Left hindlimb (tissue), 1 donor: ENCODE measurements at regions not wholly inside any gene's neighbourhood (a gene's known extent, or its start where the extent isn't known, plus 50 kb on each side); places are given as distances from the start of the nearest gene placed in this dataset.
A peak's percentile ranks its signal among the peaks of the same experiment; 100 is the strongest.

Source experiments
- DNase-seq: peaks from one replicate; pipeline ENCODE4 v3.0.0-alpha.2; 2018

DNA sequence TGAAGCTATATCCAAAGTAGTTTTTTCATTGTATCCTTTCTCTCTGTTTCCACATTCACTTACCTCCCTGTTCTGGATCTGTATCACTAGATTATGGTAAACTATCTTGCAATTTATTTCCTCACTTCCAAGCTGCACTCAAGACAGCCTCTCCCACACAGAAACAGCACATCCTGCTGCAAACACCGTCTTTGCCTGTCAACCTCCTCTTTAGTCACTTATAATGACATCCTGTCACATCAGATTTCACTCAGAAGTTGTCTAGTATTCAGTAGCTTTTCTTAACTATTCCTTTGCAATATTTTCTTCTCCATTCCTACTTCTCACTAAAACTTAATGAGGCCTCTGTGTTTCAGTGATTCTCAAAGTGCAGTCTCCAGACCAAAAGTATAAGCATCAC lies 490.8 kb downstream of the IGSF11 start:
- DNase-seq: no peak

DNA sequence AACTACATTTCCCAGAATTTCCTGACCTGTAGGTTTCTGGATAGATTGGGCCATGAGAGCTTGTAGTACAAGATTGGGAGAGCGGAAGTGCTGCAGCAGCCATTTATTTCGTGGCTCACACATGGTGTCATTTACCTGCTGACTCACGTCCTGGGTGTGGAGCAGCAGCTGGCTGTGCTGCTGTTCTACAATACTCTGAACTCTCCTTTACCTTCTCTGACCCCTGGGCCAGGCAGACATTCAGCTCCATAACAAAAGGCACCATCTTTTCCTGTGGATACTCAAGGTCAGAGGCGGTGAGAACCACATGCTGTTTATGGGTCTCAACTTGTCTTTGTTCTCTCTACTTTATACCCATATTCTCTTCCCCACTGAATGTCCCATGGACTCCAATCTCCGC lies 490.2 kb downstream of the IGSF11 start:
- no peak for DNase-seq

DNA sequence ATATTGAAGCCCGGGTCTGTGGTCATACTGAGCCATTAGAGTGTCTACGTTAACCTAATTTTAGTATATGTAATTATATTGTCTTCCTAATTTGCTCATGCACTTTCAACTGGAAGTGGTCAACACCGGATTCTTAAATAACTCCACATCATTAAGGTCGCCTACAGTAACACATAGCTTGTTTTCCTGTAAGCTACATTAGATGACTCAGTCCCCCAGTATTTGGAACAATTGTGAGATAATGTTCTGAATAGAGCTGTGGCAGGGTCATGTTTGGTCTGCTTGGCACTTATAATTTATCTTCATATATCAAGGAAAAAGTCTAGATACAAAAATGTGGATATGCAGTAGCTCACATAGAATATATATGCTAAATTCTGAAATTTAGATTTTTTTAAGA lies 486.2 kb downstream of the IGSF11 start:
- DNase-seq: no peak

DNA sequence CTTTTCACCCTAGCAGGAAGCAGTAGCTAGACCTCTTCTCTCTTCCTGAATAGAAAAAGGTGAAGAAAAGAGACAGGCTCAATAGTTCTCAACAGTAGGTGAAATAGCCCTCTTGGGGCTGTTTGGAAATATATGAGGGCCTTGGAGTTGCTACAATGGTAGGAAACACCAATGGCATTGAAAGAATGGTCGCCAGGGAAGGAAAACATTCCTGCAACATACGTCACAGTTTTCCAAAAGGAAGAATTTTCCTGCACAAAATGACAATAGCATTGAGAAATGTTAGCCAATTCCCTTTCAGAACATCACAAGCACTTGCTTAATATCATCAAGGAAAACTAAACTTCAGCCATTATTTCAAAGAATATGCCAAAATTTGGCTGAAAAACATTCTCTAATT lies 484.5 kb downstream of the IGSF11 start:
- no peak for DNase-seq

DNA sequence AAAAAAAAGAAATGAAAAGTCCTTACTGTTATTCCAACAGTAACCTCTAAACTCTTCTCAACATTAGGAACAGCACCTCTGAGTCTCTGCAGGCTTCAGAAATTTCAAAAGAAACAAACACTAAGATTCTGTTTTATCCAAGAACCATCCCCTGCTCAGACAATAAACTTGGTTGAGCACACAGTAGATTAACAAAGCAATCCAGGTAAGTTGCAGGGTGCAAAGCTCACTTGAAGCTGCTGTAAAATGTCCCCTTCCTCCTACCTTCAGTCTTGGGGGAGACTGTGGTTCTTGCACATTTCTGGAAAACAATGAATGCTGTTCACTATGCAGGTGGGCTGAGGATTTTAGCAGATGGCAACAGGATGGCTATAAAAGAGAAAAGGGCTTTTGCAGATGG lies 484.1 kb downstream of the IGSF11 start:
- DNase-seq: no peak

DNA sequence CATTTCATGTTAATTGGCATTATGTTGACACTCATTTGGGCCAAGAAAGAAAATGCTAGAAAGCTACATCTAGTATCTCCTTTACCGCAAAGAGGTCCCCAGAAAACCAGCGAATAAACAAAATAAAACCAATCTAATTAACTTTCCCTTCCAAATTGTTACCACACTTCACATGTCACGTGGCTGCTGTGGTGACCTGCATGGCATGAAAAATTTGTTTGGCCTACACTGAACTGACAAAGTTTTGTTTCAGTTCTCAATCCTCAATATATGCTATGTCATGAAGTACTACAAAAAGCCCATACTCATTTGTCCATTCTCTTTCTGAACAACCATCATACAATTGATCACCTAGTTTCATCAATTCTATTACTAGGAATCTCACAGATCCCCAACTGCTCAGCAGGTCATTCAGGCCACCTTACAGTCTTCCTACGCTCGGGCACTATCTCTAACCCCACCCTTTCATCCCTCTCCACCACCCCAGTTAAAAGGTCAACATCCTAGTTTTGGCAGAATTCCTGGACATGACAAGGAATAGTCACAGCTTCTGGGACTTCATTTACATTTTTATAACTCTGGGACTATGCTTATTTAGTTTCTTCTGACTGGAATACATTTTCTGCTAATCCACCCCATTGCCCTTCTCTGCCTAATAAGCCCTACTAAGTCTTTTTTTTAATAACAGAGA lies 480.4 kb downstream of the IGSF11 start:
- no peak for DNase-seq

DNA sequence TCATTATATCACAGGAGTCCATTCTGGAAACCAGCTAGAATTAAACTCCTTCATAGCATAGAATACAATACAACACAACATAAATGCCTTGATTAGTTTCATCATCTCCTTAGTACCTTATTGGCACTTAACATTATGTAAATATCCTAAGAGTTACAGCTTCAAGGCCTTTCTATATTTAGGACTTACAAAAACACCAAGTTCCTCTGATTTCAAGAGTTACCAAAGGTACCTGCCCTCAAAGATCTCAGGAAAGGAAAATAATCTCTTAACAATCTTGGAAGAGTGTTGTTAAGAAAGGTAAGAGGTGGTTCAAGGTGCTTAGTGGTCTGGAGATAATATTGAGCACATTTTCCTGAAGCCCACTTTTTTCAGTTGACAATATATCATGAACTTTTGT lies 477.7 kb downstream of the IGSF11 start:
- no peak for DNase-seq

DNA sequence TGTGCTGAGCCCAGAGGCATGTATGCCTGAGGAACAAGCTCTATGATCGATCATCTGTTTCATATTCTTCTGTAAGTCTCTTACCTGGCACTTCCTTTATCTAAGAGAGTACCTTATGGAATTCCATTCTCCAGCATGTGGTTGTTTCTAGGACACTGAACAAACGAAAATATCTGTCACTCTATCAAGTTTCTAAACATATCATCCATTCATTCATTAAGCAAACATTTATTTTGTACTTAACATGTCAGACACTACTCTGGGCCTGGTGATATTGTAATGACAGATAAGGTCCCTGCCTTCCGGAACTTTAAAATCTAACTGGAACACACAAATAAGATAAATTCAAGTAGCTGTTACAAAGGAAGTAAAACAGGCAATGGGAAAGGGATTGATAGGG lies 477.1 kb downstream of the IGSF11 start:
- no peak for DNase-seq

DNA sequence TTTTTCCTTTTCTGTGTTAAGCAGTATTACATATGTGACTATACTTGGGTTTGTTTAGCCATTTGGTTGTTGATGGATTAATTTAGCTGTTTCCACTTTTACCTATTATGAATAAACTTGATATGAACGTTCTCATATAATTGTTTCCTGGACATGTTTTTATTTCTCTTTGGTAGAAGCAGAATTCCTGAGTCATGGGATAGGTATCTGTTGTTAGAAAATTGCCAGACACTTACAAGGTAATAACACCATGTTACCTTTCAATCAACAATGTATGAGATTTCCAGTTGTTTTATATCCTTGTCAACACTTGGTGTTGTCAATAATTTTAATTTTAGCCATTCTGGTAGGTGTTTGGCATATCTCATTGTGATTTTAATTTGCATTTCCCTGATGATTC lies 475.4 kb downstream of the IGSF11 start:
- DNase-seq: no peak

DNA sequence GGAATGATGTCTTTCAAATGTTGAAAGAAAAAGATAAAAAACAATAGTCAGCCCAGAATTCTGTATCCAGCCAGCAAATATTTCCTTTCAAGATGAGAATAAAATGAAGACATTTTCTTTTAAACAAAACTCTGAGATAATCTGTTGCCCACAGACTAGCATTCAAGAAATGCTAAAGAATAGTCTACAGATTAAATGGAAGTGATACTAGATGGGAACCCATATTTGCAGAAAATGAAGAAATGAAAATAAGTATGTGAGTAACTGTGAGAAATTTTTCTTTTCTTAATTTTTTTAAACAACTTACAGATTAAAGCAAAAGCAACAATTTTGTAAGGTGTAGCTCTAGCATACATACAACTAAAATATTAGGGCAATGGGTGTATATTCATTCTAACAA lies 469.8 kb downstream of the IGSF11 start:
- DNase-seq: no peak

DNA sequence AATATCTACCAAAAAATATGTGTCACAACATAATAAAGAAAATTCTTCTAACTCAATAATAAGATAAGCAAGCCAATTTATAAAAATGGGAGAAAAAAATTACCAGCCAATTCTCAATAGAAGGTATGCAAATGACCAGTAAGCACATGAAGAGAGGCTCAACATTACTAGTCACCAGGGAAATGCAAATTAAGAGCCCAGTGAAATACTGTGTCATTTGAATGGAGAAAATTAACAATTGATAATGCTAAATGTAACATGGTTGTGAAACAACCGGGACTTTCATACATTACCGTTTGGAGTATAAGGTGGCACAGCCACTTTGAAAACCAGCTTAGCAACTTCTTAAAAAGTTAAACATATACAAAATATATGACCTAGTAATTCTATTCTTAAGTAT lies 460.7 kb downstream of the IGSF11 start:
- DNase-seq: no peak

DNA sequence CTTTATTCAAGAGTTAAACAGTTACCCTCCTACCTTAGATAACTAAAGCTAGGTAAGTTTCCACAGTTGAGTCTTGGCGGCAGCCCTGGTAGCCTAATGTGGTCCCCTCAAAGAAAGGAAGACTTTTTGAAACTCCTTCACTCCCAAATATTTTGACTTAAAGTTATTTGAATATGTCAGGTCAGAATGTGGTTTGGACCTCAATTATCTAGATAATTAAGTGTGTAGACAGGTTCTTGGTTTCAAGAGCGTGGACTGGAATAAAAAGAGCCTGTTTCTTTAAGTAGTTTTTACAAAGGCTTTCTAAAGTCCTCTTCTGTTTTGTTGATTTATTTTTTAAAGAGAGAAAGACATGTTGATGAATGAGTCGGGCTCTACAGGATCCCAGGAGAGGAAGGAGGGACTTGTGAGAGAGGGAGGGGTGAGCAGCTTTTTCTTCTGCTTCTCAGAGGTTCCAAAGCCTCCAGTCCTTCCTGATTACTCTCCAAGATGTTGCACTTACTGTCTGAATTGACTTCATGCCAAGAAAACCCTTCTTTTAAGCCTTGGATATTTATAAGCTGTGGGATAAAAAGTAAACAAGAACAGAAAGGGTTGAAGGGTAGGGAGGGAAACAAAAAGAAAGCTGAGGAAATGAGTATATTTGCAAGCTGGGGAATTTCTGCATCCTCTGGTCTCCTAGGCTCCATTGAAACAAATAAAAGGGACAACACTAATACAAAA lies 457.4 kb downstream of the IGSF11 start:
- no peak for DNase-seq

DNA sequence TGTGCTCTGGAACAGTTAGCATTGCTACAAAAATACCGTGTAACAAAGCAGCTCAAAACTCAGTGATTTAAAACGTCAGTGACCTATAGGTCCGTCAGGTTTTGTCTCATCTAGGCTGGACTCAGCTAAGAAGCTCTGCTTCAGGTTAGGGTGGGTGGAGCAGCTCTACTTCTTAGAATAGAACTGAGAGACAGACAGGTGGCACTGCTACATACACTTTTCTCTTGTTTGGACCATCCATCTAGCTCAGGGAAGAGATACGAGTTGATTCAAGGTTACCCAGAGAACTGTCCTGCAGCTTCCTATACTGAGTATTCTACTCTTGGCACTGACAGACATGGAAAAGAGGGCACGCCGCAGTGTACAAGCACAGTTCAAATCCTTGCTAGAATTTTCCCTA lies 456.1 kb downstream of the IGSF11 start:
- no peak for DNase-seq

DNA sequence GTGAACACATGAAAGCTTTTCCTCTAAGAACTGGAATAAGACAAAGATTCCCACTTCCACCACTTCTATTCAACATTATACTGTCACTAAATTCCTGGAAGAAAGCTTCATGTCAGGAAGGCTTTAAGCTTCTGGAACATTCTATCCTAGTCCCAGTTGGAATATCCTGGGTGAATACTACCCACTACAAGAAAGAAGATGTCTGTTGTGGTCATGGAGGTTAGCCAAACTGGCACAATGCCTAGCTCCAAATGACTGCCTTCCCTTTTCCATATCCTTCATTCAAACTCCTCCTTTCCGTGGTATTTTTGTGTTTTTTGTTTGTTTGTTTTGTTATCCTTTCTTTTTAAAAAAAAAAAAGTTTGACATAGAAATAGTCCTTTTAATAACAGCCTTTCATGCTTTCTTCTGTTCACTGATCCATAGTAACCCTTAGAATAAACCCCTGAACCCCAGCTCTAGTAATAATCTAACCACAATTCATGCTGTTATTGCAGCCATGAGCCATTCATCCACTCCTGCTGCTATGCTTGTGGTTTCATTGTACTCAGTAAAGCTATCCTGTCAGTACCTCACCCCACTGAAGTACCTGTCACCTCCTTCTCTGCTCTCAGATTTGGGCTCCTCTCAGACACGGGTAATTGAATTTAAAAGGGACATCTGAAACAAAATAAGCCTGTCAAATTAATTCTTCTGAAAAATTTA lies 447.5 kb downstream of the IGSF11 start:
- no peak for DNase-seq

DNA sequence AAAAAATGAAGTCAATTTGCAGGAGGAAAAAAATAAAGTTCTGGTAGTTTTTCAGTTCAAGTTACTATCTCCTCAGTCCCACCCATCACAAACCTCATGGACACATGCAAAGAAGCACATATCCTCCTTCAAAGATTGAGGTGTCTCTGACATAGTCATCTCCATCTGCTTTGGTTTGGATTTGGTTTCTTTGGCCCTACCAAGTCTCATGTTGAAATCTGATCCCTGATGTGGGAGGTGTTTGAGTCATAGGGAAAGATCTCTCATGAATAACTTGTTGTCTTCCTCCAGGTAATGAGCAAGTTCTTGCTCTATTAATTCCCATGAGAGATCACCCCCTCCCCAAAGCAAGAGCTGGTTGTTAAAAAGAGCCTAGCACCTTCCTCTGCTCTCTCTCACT lies 446.8 kb downstream of the IGSF11 start:
- no peak for DNase-seq

DNA sequence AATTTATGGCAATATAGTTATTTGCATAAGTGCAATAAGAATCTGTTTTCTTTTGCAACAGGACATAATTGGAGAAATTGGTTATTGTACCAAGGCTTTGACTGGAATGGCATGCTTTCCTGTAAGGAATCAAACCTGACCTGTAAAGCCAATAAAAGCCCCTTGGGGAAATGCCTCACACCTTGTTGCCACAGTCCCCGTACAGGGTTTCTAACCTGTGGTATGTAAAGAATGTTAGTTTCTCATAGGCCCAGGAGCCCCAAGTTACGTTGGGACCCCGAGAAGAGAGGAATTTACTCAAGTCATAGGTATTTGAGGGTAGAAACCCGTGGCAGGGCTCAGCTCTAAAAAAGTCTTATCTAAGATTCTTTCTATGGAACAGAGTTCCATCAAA lies 441.4 kb downstream of the IGSF11 start:
- DNase-seq: no peak

DNA sequence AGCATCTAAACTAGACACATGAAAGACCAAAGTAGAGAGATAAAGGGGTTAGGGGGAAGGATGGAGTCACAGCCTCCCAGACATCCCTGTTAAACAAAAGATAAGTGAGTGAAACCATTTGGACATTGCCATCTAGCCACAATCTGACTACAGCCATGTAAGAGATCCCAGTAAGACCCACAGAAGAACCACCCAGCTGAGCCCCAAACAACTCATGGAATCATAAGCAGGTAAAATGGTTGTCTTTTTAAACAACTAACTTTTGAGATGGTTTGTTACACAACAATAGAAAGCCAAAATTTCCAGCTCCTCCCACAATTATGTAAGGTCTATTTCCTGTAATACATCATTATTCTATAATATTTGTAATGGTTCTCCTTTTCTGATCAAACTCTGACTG lies 437.5 kb downstream of the IGSF11 start:
- no peak for DNase-seq

DNA sequence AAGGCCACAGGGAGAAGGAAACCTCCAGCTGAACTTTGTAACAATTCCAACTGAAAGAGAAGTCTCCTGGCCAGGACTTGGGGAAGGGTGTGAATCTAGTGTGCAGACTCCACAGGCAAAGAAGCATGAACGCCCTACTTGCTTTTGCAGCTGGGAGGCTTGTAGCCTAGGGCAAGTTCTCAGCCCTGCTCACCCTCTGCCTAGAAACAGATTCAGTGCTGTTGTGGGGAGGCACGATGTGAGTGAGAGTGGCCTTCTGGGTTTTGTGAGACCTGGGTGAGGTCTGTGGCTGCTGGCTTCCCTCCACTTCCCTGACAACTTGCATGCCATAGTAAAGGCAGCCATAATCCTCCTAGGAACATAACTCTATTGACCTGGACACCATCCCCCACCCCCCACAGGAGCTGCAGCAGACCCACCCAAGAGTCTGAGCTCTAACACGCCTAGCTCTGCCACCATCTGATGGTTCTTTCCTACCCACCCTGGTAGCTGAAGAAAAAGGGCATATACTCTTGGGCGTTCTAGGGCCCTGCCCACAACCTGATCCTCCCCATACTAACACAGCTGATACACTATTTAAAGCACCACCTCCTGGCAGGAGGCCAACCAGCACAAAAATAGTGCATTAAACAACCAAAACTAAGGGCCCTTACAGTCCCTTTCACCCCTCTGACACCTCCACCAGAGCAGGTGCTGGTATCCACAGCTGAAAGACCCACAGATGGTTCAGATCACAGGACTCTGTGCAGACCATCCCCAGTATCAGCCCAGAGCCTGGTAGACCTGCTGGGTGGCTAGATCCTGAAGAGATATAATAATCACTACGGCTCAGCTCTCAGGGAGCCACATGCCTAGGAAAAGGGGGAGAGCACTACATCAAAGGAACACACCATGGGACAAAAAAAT lies 426.5 kb downstream of the IGSF11 start:
- no peak for DNase-seq

DNA sequence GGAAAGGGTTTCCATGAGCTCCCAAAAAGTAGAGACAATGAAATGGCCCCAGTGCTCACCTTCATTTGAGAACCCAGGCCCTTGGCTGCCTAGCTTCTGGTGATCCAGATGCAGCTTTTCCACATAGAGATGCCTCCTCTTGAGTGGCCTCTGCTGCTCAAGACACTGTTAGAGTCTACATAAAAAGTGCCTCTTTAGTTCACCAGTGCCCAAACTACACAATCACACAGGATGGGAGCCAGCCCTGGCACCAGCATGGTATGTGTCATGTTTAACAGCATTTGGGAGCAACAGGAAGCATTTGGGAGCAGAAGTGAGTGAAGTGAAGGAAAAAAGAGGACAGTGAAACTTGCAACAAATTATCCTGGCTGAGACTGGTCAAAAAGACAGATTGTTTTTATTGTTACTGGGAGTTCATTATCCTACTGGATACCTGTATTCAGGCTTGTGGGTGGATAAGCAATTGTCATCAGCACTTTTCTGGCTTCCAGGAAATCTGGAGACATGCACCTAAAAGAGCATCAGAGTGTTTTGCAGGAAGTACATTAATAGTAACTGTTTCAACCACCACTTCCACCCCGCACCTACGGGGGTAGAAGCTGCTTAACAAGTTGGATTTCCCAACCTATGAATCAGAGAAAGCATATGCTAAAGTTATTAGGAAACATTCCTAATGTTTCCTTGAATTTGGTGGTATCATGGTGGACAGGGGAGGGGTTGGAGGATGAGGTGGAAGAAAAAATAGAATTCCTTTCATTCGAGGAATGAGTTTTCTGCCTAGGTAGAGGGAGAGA lies 416.2 kb downstream of the IGSF11 start:
- no peak for DNase-seq

DNA sequence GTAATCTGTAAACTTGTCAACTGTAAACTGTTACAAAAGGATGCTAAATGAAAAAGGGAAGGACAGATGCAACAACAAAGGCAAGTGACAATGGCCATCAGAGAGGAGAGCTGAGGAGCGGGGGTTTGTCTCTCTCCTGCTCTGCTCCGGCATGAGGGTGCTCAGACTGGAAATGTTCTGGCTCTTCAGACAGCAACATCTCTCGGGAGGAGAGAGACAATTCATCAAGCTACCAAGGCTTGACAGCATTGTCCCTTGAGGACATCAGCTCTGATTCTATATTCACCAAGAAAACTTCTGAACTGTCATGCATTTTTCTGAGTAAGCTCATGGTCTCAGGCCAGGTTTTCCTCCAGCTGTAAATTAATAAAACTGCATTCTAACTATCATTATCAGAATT lies 408.2 kb downstream of the IGSF11 start:
- no peak for DNase-seq

DNA sequence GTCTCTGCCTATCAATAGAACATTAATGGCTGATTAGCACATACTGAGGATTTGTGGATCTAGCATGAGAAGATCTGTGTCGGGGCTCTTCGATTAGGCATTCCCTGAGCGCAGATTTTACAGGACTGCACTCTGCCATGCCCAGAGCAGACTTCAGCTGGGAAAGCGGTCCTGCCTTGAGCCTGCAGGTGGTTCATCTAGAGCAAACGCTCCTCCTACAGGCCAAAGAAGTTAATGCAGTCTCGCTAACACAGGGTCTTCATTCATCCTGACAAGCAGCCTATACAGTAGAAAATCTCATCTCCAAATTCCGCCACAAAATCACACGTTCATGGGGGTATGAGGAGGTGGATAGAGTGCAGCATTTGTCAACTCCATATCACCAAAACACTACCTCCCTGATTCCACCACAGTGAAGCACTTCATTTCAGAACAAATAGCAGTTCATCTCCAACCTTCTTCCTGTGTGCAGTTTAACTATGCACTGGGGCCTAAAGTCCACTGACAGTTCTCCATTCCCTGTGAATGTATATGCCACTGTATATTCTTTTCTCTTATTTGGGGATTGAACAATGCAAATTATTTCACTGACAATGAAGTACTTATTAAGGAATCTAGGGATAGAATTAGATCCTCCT lies 405.8 kb downstream of the IGSF11 start:
- DNase-seq: peak; percentile 66

DNA sequence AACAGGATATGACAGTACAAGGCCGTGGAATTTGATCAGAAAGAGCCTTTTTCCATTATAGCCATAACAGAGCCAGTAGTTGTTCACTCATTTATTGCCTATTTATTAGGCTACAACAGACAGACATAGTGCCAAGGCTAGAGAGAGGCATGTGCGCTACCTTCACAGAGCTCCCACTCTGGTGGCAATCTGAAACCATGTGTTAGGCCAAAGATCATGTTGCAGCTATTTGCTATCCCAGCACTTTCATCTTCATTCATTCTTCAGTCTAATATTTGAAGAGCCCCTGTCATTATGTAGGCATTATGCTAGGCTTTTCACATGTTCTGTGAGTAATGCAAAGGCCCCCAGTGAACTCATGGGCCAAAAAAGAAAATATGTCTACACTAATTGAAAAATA lies 404.8 kb downstream of the IGSF11 start:
- DNase-seq: no peak
